GM23338 (cell line): ENCODE measurements at regions not wholly inside any gene's neighbourhood (a gene's known extent, or its start where the extent isn't known, plus 50 kb on each side); places are given as distances from the start of the nearest gene placed in this dataset.

Experiments used
- CREB1 ChIP-seq: fragments of 250-450 bp; sonication (Bioruptor Pico); IDR thresholded peaks from 2 replicates; pipeline ENCODE4 v1.5.0; 2020; ENCODE audit warnings: low read depth, mild to moderate bottlenecking, moderate library complexity
- EZH2 ChIP-seq: fragments of 200-600 bp; sonication (generic); IDR thresholded peaks from one replicate; pipeline ENCODE4 v1.8.0; 2017; ENCODE audit warnings: antibody characterized with exemption, mild to moderate bottlenecking, low read depth; ENCODE audit not compliant: unreplicated experiment
- EZH2phosphoT487 ChIP-seq: fragments of 200-600 bp; sonication (generic); IDR thresholded peaks from one replicate; pipeline ENCODE4 v1.8.1; 2018; ENCODE audit warnings: antibody characterized with exemption; ENCODE audit not compliant: unreplicated experiment
- JUNB ChIP-seq: IDR thresholded peaks from one replicate; pipeline ENCODE4 v1.6.1; 2016; ENCODE audit warnings: antibody characterized with exemption; ENCODE audit not compliant: unreplicated experiment
- NANOG ChIP-seq: IDR thresholded peaks from 2 replicates; pipeline ENCODE4 v1.6.1; 2016; ENCODE audit warnings: antibody characterized with exemption, borderline replicate concordance
- POLR2AphosphoS5 ChIP-seq: IDR thresholded peaks from 2 replicates; pipeline ENCODE4 v1.6.1; 2016; ENCODE audit warnings: antibody characterized with exemption, low read depth
- REST ChIP-seq: IDR thresholded peaks from one replicate; pipeline ENCODE4 v1.6.1; 2018; ENCODE audit warnings: antibody characterized with exemption; ENCODE audit not compliant: unreplicated experiment
- STAT1 ChIP-seq: IDR thresholded peaks from one replicate; pipeline ENCODE4 v1.6.1; 2016; ENCODE audit warnings: antibody characterized with exemption; ENCODE audit not compliant: unreplicated experiment
- ZNF114 ChIP-seq: fragments of 250-450 bp; sonication (Bioruptor Pico); IDR thresholded peaks from 2 replicates; pipeline ENCODE4 v1.5.0; 2020; ENCODE audit warnings: mild to moderate bottlenecking, moderate library complexity
- ZNF331 ChIP-seq: fragments of 250-450 bp; sonication (Bioruptor Pico); IDR thresholded peaks from 2 replicates; pipeline ENCODE4 v1.5.0; 2020; ENCODE audit warnings: low read depth, mild to moderate bottlenecking, moderate library complexity
- TF ChIP-seq, protein P1 (sequence below): fragments of 250-450 bp; sonication (Bioruptor Pico); IDR thresholded peaks from 2 replicates; pipeline ENCODE4 v1.5.0; 2020; ENCODE audit warnings: mild to moderate bottlenecking, moderate library complexity
- TF ChIP-seq, protein P2 (sequence below), 2 experiments: fragments of 200-600 bp in 1 of 2; sonication (generic) in 1 of 2; conservative IDR thresholded peaks; 2 replicates each; pipeline versions ENCODE4 v1.5.1 to v1.6.1; 2016 to 2017; ENCODE audit warnings: antibody characterized with exemption in 2 of 2, low read depth in 2 of 2, mild to moderate bottlenecking in 2 of 2, moderate library complexity in 1 of 2
- TF ChIP-seq, protein P3 (sequence below): IDR thresholded peaks from 2 replicates; pipeline ENCODE4 v1.6.1; 2016; ENCODE audit warnings: antibody characterized with exemption

DNA sequence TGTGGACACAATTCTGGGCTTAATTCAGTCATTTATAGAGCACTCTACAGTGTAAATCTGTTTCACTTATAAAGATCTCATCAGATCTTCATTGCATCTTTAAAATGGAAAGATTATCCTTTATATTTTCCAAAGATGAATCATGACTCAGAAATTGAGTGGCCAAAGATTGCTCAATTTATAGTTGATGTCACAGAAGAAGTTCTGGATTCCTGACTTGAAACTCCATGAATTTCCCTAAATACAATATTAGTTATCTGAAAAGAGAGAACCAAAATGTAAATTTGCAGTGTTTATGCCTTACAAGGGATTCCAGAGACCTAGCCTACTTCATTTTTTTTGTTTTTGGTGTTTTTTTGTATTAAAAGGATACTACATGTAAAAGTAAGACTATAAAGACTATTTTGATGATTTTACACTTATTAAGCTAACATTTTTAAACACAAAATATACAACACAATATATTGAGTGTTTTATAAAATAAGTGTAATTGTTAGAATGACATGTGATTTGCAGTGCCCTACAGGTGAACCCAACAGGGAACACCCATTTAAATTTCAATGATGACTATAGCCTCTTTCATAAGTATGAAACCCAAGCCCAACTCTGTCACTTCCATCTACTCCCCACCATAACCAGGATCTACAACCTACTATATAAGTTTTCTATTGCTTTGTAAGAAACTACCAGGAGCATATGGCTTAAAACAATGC, 183.5 kb downstream of the PCDH7 start:
- TF ChIP-seq REST (no peak), POLR2AphosphoS5 (no peak), EZH2phosphoT487 (no peak), STAT1 (no peak), EZH2 (no peak), JUNB (no peak), ZNF114 (CRISPR knock-in tag) (no peak), CREB1 (CRISPR knock-in tag) (no peak), ZNF331 (CRISPR knock-in tag) (no peak), NANOG (no peak)
- TF ChIP-seq, protein P1, sequence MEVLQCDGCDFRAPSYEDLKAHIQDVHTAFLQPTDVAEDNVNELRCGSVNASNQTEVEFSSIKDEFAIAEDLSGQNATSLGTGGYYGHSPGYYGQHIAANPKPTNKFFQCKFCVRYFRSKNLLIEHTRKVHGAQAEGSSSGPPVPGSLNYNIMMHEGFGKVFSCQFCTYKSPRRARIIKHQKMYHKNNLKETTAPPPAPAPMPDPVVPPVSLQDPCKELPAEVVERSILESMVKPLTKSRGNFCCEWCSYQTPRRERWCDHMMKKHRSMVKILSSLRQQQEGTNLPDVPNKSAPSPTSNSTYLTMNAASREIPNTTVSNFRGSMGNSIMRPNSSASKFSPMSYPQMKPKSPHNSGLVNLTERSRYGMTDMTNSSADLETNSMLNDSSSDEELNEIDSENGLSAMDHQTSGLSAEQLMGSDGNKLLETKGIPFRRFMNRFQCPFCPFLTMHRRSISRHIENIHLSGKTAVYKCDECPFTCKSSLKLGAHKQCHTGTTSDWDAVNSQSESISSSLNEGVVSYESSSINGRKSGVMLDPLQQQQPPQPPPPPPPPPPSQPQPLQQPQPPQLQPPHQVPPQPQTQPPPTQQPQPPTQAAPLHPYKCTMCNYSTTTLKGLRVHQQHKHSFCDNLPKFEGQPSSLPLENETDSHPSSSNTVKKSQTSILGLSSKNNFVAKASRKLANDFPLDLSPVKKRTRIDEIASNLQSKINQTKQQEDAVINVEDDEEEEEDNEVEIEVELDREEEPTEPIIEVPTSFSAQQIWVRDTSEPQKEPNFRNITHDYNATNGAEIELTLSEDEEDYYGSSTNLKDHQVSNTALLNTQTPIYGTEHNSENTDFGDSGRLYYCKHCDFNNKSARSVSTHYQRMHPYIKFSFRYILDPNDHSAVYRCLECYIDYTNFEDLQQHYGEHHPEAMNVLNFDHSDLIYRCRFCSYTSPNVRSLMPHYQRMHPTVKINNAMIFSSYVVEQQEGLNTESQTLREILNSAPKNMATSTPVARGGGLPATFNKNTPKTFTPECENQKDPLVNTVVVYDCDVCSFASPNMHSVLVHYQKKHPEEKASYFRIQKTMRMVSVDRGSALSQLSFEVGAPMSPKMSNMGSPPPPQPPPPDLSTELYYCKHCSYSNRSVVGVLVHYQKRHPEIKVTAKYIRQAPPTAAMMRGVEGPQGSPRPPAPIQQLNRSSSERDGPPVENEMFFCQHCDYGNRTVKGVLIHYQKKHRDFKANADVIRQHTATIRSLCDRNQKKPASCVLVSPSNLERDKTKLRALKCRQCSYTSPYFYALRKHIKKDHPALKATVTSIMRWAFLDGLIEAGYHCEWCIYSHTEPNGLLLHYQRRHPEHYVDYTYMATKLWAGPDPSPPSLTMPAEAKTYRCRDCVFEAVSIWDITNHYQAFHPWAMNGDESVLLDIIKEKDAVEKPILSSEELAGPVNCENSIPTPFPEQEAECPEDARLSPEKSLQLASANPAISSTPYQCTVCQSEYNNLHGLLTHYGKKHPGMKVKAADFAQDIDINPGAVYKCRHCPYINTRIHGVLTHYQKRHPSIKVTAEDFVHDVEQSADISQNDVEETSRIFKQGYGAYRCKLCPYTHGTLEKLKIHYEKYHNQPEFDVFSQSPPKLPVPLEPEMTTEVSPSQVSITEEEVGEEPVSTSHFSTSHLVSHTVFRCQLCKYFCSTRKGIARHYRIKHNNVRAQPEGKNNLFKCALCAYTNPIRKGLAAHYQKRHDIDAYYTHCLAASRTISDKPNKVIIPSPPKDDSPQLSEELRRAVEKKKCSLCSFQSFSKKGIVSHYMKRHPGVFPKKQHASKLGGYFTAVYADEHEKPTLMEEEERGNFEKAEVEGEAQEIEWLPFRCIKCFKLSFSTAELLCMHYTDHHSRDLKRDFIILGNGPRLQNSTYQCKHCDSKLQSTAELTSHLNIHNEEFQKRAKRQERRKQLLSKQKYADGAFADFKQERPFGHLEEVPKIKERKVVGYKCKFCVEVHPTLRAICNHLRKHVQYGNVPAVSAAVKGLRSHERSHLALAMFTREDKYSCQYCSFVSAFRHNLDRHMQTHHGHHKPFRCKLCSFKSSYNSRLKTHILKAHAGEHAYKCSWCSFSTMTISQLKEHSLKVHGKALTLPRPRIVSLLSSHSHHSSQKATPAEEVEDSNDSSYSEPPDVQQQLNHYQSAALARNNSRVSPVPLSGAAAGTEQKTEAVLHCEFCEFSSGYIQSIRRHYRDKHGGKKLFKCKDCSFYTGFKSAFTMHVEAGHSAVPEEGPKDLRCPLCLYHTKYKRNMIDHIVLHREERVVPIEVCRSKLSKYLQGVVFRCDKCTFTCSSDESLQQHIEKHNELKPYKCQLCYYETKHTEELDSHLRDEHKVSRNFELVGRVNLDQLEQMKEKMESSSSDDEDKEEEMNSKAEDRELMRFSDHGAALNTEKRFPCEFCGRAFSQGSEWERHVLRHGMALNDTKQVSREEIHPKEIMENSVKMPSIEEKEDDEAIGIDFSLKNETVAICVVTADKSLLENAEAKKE (CRISPR knock-in tag), result peak; percentile 20; the same call in 1 of the 2 replicates
- TF ChIP-seq, protein P2, sequence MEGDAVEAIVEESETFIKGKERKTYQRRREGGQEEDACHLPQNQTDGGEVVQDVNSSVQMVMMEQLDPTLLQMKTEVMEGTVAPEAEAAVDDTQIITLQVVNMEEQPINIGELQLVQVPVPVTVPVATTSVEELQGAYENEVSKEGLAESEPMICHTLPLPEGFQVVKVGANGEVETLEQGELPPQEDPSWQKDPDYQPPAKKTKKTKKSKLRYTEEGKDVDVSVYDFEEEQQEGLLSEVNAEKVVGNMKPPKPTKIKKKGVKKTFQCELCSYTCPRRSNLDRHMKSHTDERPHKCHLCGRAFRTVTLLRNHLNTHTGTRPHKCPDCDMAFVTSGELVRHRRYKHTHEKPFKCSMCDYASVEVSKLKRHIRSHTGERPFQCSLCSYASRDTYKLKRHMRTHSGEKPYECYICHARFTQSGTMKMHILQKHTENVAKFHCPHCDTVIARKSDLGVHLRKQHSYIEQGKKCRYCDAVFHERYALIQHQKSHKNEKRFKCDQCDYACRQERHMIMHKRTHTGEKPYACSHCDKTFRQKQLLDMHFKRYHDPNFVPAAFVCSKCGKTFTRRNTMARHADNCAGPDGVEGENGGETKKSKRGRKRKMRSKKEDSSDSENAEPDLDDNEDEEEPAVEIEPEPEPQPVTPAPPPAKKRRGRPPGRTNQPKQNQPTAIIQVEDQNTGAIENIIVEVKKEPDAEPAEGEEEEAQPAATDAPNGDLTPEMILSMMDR (conservative IDR thresholded peaks at IDR 0.05; ENCODE audit: low read depth in 2 of 2), result no peak
- TF ChIP-seq, protein P3, sequence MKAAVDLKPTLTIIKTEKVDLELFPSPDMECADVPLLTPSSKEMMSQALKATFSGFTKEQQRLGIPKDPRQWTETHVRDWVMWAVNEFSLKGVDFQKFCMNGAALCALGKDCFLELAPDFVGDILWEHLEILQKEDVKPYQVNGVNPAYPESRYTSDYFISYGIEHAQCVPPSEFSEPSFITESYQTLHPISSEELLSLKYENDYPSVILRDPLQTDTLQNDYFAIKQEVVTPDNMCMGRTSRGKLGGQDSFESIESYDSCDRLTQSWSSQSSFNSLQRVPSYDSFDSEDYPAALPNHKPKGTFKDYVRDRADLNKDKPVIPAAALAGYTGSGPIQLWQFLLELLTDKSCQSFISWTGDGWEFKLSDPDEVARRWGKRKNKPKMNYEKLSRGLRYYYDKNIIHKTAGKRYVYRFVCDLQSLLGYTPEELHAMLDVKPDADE, result no peak
